Suprapubic skin (tissue), 4 donors: ENCODE measurements at regions not wholly inside any gene's neighbourhood (a gene's known extent, or its start where the extent isn't known, plus 50 kb on each side); places are given as distances from the start of the nearest gene placed in this dataset.

Source experiments
- DNase-seq, 2 donors: peaks; one replicate each; pipeline ENCODE4 v3.0.0-alpha.2; 2019; ENCODE audit warnings: low spot score in 2 of 2
- H3K27ac ChIP-seq: fragments of 200-600 bp; sonication (generic); one replicate; pipeline ENCODE4 v1.5.1; 2019
- H3K27me3 ChIP-seq: fragments of 200-600 bp; sonication (generic); one replicate; pipeline ENCODE4 v1.5.1; 2019
- H3K36me3 ChIP-seq: fragments of 200-600 bp; sonication (generic); one replicate; pipeline ENCODE4 v1.5.1; 2019
- H3K4me1 ChIP-seq: fragments of 200-600 bp; sonication (generic); one replicate; pipeline ENCODE4 v1.5.1; 2019
- H3K4me3 ChIP-seq: fragments of 200-600 bp; sonication (generic); one replicate; pipeline ENCODE4 v1.5.1; 2019; ENCODE audit warnings: mild to moderate bottlenecking
- H3K9me3 ChIP-seq: fragments of 200-600 bp; sonication (generic); one replicate; pipeline ENCODE4 v1.5.1; 2019
- EP300 ChIP-seq: sonication (generic); formaldehyde crosslinking; IDR thresholded peaks from one replicate; pipeline ENCODE4 v1.6.1; 2017; ENCODE audit warnings: antibody characterized with exemption
- POLR2A ChIP-seq, 2 donors: fragments of 450-650 bp; IDR thresholded peaks; one replicate each; pipeline ENCODE4 v1.6.1; 2017; ENCODE audit warnings: antibody characterized with exemption in 2 of 2, mild to moderate bottlenecking in 2 of 2, moderate library complexity in 2 of 2
- POLR2AphosphoS5 ChIP-seq, 3 donors: sonication (generic); formaldehyde crosslinking; IDR thresholded peaks; one replicate each; pipeline ENCODE4 v1.6.1; 2017; ENCODE audit warnings: antibody characterized with exemption in 3 of 3
- WGBS: methylation state at CpG from one replicate; pipeline ENCODE4 v1.1.5; 2018; 5-methylcytosine and 5-hydroxymethylcytosine counted together
- TF ChIP-seq, protein P1 (sequence below), 2 donors: fragments of 200-600 bp in 1 of 2; fragments of 450-650 bp in 1 of 2; sonication (generic) in 1 of 2; IDR thresholded peaks; one replicate each; pipeline ENCODE4 v1.5.1; 2016 to 2019; ENCODE audit warnings: antibody characterized with exemption in 2 of 2, mild to moderate bottlenecking in 1 of 2, moderate library complexity in 1 of 2

DNA sequence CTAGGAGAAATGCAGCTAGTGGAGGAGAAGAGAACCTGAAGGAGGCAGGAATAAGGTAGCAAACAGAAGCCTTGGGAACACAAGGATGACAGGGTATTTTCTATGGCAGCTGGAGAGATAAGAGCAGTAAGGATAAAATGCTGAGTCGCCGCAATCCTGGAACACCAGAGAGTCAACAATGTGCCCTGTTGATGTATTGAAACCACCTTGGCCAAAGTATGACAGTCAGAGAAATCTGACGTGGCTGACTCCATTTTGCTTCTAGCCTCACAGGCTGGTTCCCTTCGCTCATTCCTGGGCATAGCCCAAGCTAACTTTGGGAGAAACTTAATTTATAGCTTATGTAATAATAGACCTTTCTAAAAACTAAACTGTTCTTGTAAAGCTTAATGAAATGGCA, 56.6 kb upstream of the C4orf54 start:
- Histone ChIP-seq H3K4me3 (no peak overlapping the region), H3K9me3 (no peaks in the 10 kb centered on the region), H3K27me3 (no peaks in the 10 kb centered on the region), H3K27ac (no peak overlapping the region), H3K4me1 (no peaks in the 10 kb centered on the region), H3K36me3 (no peaks in the 10 kb centered on the region)
- TF ChIP-seq POLR2AphosphoS5 (IDR thresholded peaks at IDR 0.05) (no peak), POLR2A (IDR thresholded peaks at IDR 0.05) (no peak), EP300 (no peak)
- TF ChIP-seq, protein P1, sequence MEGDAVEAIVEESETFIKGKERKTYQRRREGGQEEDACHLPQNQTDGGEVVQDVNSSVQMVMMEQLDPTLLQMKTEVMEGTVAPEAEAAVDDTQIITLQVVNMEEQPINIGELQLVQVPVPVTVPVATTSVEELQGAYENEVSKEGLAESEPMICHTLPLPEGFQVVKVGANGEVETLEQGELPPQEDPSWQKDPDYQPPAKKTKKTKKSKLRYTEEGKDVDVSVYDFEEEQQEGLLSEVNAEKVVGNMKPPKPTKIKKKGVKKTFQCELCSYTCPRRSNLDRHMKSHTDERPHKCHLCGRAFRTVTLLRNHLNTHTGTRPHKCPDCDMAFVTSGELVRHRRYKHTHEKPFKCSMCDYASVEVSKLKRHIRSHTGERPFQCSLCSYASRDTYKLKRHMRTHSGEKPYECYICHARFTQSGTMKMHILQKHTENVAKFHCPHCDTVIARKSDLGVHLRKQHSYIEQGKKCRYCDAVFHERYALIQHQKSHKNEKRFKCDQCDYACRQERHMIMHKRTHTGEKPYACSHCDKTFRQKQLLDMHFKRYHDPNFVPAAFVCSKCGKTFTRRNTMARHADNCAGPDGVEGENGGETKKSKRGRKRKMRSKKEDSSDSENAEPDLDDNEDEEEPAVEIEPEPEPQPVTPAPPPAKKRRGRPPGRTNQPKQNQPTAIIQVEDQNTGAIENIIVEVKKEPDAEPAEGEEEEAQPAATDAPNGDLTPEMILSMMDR (IDR thresholded peaks at IDR 0.05), result no peak
- no peak for DNase-seq
- 89% methylated on average over 4 of the region's 4 CpGs for WGBS

GRCh38 chr4:99712530-99712929, 54.9 kb upstream of the C4orf54 start:
- DNase-seq, result no peak
- H3K9me3 ChIP-seq, result no peaks in the 10 kb centered on the region
- no peak for TF ChIP-seq POLR2A (IDR thresholded peaks at IDR 0.05)
- TF ChIP-seq, protein P1 (IDR thresholded peaks at IDR 0.05), result no peak
- TF ChIP-seq EP300, result no peak
- no peak for TF ChIP-seq POLR2AphosphoS5 (IDR thresholded peaks at IDR 0.05)
- H3K36me3 ChIP-seq, result no peaks in the 10 kb centered on the region
- no peak overlapping the region for H3K27ac ChIP-seq
- H3K27me3 ChIP-seq, result no peaks in the 10 kb centered on the region
- no peaks in the 10 kb centered on the region for H3K4me1 ChIP-seq
- WGBS, result 91% methylated on average over 3 of the region's 3 CpGs
- H3K4me3 ChIP-seq, result no peak overlapping the region

DNA sequence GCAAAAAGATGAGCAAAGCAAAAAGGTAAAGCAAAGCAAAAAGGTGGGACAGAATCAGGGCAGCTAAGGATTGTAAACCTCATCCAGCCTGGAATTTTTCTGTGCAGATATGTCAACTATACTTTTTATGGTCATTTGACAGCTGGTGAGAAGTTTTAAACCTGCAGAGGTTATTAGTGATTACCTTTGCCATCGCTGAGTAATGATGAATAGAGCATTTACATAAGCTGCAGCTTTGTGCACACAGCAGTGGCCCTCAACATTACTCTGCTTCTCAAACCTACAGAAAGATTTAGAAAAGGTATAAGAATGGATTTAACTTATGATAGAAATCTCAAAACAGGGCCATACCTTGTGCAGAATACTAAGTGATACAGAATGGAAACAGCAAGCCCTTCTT, 54.5 kb upstream of the C4orf54 start:
- Histone ChIP-seq H3K4me1 (no peaks in the 10 kb centered on the region), H3K4me3 (no peak overlapping the region), H3K36me3 (no peaks in the 10 kb centered on the region), H3K27ac (no peak overlapping the region), H3K9me3 (no peaks in the 10 kb centered on the region), H3K27me3 (no peaks in the 10 kb centered on the region)
- TF ChIP-seq POLR2A (IDR thresholded peaks at IDR 0.05) (no peak), POLR2AphosphoS5 (IDR thresholded peaks at IDR 0.05) (no peak), EP300 (no peak)
- TF ChIP-seq, protein P1 (IDR thresholded peaks at IDR 0.05), result no peak
- DNase-seq, result no peak
- 86% methylated on average over 1 of the region's 1 CpG for WGBS

DNA sequence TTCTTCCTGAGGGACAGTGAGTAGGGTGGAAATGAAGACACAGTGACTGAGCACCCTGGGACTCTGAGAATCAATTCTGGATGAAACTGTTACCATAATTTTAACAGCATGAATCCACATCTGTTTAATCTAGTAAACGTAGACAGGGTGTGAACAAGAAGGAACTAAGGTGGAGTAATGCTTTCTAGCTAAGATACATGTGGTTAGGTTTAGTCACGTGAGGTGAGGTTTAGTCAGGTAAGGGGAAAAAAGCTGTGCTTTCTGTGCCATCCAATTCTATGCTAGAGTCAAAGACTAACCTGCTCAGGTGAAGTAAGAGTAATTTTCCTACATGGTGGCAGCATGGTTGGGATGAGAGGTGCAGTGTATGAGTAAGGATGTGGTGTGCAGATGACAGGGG, 54.0 kb upstream of the C4orf54 start:
- H3K27ac ChIP-seq, result no peak overlapping the region
- H3K36me3 ChIP-seq, result no peaks in the 10 kb centered on the region
- H3K9me3 ChIP-seq, result no peaks in the 10 kb centered on the region
- no peaks in the 10 kb centered on the region for H3K4me1 ChIP-seq
- H3K27me3 ChIP-seq, result no peaks in the 10 kb centered on the region
- 74% methylated on average over 2 of the region's 2 CpGs for WGBS
- no peak for TF ChIP-seq POLR2A (IDR thresholded peaks at IDR 0.05)
- TF ChIP-seq, protein P1 (IDR thresholded peaks at IDR 0.05), result no peak
- TF ChIP-seq POLR2AphosphoS5 (IDR thresholded peaks at IDR 0.05), result no peak
- TF ChIP-seq EP300, result no peak
- DNase-seq, result no peak
- H3K4me3 ChIP-seq, result no peak overlapping the region

GRCh38 chr4:99710681-99711345, 53.2 kb upstream of the C4orf54 start:
- Histone ChIP-seq H3K4me3 (no peak overlapping the region), H3K9me3 (no peaks in the 10 kb centered on the region), H3K4me1 (no peaks in the 10 kb centered on the region), H3K27ac (no peak overlapping the region), H3K36me3 (no peaks in the 10 kb centered on the region), H3K27me3 (no peaks in the 10 kb centered on the region)
- TF ChIP-seq POLR2AphosphoS5 (IDR thresholded peaks at IDR 0.05), result no peak
- TF ChIP-seq EP300, result no peak
- TF ChIP-seq, protein P1 (IDR thresholded peaks at IDR 0.05), result no peak
- no peak for TF ChIP-seq POLR2A (IDR thresholded peaks at IDR 0.05)
- WGBS, result 76% methylated on average over 1 of the region's 1 CpG
- no peak for DNase-seq
